ENCODE measurements at regions not wholly inside any gene's neighbourhood (a gene's known extent, or its start where the extent isn't known, plus 50 kb on each side); places are given as distances from the start of the nearest gene placed in this dataset.
A peak's percentile ranks its signal among the peaks of the same experiment; 100 is the strongest.

GRCh38 chr12:75767957-75768356 is 256.5 kb upstream of the KRR1 start:
- intact Hi-C loops (cut with micrococcal nuclease): no loop called here
- H3K27ac Mint-ChIP-seq: no peak overlapping the region
- peaks cover 28% of the 10 kb centered on the region for H3K27me3 Mint-ChIP-seq
- no peak for DNase-seq
- peaks cover 6% of the 10 kb centered on the region for H3K4me1 Mint-ChIP-seq
- no peak overlapping the region for H3K4me3 Mint-ChIP-seq
- H3K36me3 Mint-ChIP-seq (ENCODE audit: low read depth): no peaks in the 10 kb centered on the region
- no peaks in the 10 kb centered on the region for H3K9me3 Mint-ChIP-seq

GRCh38 chr12:75766263-75767160 is 255.1 kb upstream of the KRR1 start:
- H3K27me3 Mint-ChIP-seq: peaks cover 31% of the 10 kb centered on the region
- no peak overlapping the region for H3K27ac Mint-ChIP-seq
- H3K4me3 Mint-ChIP-seq: no peak overlapping the region
- intact Hi-C loops (cut with micrococcal nuclease): no loop called here
- H3K9me3 Mint-ChIP-seq: no peaks in the 10 kb centered on the region
- no peak for DNase-seq
- H3K36me3 Mint-ChIP-seq (ENCODE audit: low read depth): no peaks in the 10 kb centered on the region
- H3K4me1 Mint-ChIP-seq: peaks cover 6% of the 10 kb centered on the region

- Mint-ChIP-seq H3K9me3 (no peaks in the 10 kb centered on the region), H3K4me3 (no peak overlapping the region), H3K27ac (no peak overlapping the region), H3K4me1 (peaks cover 6% of the 10 kb centered on the region), H3K36me3 (ENCODE audit: low read depth) (no peaks in the 10 kb centered on the region), H3K27me3 (peaks cover 31% of the 10 kb centered on the region)
- intact Hi-C loops (cut with micrococcal nuclease): no loop called here
- DNase-seq: no peak
Observed at GRCh38 chr12:75765170-75766059, 254.0 kb upstream of the KRR1 start.

DNA sequence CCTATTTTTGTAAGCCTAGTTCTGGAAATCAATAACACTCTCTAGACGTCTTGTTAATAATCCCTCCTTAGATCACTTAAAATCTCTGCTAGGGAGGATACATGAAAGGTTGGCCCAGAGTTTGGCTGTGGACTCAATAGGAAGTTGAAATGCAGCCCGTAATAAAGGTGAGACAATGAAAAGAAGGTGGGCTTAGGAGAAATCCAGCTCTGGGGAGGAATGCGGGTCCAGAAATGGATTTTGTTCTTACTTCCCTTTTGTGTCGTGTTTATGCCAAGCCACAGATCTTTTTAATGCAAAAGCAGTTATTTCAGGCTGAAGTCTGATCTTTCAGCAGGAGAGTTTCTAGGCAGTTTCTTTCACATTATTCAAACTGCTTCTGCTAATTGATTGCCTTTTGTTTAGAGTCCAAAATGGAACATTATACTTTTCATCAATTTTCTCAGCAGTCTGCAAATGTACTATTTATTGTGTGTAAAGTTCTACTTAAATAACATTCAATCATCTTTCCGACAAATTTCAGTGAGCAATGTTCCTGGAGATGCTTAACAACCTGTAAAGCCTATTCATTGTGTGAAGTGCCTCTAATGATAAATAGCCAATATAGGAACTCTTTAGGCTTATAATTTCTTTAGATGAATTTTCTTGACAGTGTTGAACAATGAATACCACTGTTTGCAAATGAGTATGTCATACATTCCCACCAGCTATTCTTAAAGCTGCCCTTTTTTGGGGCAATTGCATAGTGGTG is 252.9 kb upstream of the KRR1 start:
- no peaks in the 10 kb centered on the region for H3K9me3 Mint-ChIP-seq
- DNase-seq: no peak
- H3K27me3 Mint-ChIP-seq: peaks cover 33% of the 10 kb centered on the region

GRCh38 chr12:75760573-75761294 is 249.3 kb upstream of the KRR1 start:
- Mint-ChIP-seq H3K4me3 (no peak overlapping the region), H3K27me3 (peaks cover 18% of the 10 kb centered on the region), H3K36me3 (ENCODE audit: low read depth) (no peaks in the 10 kb centered on the region), H3K27ac (no peak overlapping the region), H3K4me1 (peaks cover 4% of the 10 kb centered on the region), H3K9me3 (peaks cover 5% of the 10 kb centered on the region)
- intact Hi-C loops (cut with micrococcal nuclease): no loop called here
- DNase-seq: no peak

More for the DNA sequence above, 252.9 kb upstream of the KRR1 start:
- intact Hi-C loops (cut with micrococcal nuclease): no loop called here
- H3K4me1 Mint-ChIP-seq: peaks cover 9% of the 10 kb centered on the region
- H3K27ac Mint-ChIP-seq: no peak overlapping the region
- no peak overlapping the region for H3K4me3 Mint-ChIP-seq
- H3K36me3 Mint-ChIP-seq (ENCODE audit: low read depth): no peaks in the 10 kb centered on the region

- no peak for DNase-seq
- intact Hi-C loops (cut with micrococcal nuclease): no loop called here
- Mint-ChIP-seq H3K27me3 (peaks cover 16% of the 10 kb centered on the region), H3K4me1 (peaks cover 7% of the 10 kb centered on the region), H3K9me3 (peaks cover 5% of the 10 kb centered on the region), H3K36me3 (ENCODE audit: low read depth) (no peaks in the 10 kb centered on the region), H3K4me3 (no peak overlapping the region), H3K27ac (peak overlapping the region; percentile 9)
Observed at GRCh38 chr12:75759842-75760572, 248.6 kb upstream of the KRR1 start.

GRCh38 chr12:75759196-75759595 is 247.8 kb upstream of the KRR1 start:
- Mint-ChIP-seq H3K9me3 (peaks cover 5% of the 10 kb centered on the region), H3K4me3 (no peak overlapping the region), H3K36me3 (ENCODE audit: low read depth) (no peaks in the 10 kb centered on the region), H3K4me1 (peaks cover 14% of the 10 kb centered on the region), H3K27ac (no peak overlapping the region), H3K27me3 (peaks cover 12% of the 10 kb centered on the region)
- intact Hi-C loops (cut with micrococcal nuclease): no loop called here
- no peak for DNase-seq

- intact Hi-C loops (cut with micrococcal nuclease): no loop called here
- H3K27ac Mint-ChIP-seq: no peak overlapping the region
- H3K9me3 Mint-ChIP-seq: peaks cover 5% of the 10 kb centered on the region
- DNase-seq: no peak
- H3K27me3 Mint-ChIP-seq: peaks cover 9% of the 10 kb centered on the region
- no peak overlapping the region for H3K4me3 Mint-ChIP-seq
- H3K36me3 Mint-ChIP-seq (ENCODE audit: low read depth): no peaks in the 10 kb centered on the region
- H3K4me1 Mint-ChIP-seq: peaks cover 15% of the 10 kb centered on the region
Observed at GRCh38 chr12:75756771-75757170, 245.4 kb upstream of the KRR1 start.

DNA sequence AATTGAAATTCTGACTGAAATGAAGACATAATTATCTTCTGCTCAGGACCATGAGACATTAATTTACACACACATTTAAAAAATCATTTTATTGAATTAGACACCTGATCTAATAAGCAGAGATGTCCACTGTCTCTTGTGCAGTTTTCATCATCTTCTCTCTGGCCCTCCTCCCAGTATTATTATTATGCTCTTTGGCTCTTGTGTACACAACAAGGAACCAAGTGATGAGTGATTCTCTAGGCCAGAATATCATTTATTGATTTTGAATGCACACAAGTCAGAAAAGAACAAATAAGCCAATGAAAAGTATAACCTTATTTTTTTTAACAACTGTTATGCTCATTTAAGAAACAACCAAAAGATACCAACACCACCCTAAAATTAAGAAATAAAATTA is 244.7 kb upstream of the KRR1 start:
- Mint-ChIP-seq H3K36me3 (ENCODE audit: low read depth) (no peaks in the 10 kb centered on the region), H3K4me1 (peaks cover 15% of the 10 kb centered on the region), H3K27me3 (peaks cover 9% of the 10 kb centered on the region), H3K4me3 (no peak overlapping the region), H3K27ac (no peak overlapping the region), H3K9me3 (peaks cover 5% of the 10 kb centered on the region)
- DNase-seq: no peak
- intact Hi-C loops (cut with micrococcal nuclease): no loop called here

GRCh38 chr12:75754698-75755097 is 243.3 kb upstream of the KRR1 start:
- Mint-ChIP-seq H3K4me1 (peaks cover 13% of the 10 kb centered on the region), H3K27me3 (peaks cover 8% of the 10 kb centered on the region)
- intact Hi-C loops (cut with micrococcal nuclease): loop anchor here (5.0 kb wide), 1 partner anchor 38 kb away; no protein-coding TSS in a partner anchor

DNA sequence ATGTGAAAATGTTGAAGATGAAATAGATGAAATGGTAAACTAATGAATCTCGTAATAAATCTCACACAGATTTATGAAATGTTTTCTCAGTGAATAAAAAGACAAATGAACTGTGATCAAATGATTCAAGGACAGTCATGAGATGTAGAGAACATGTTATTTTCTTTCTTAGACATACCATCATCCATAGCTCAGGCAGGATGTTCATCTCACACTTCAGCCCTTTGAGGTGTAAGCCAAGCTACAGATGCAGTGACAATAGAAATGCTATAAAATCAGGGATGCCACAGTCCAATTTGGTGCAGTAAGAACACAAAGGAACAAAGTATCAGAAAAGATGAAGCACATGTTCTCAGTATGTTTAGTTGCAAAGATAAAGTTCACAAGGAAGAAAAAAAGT is 242.7 kb upstream of the KRR1 start:
- H3K4me1 Mint-ChIP-seq: peaks cover 12% of the 10 kb centered on the region
- peaks cover 6% of the 10 kb centered on the region for H3K27me3 Mint-ChIP-seq
- peaks cover 5% of the 10 kb centered on the region for H3K9me3 Mint-ChIP-seq
- no peaks in the 10 kb centered on the region for H3K36me3 Mint-ChIP-seq (ENCODE audit: low read depth)
- intact Hi-C loops (cut with micrococcal nuclease): loop anchor here (5.0 kb wide), 1 partner anchor 38 kb away; no protein-coding TSS in a partner anchor
- H3K4me3 Mint-ChIP-seq: no peak overlapping the region
- DNase-seq: no peak
- no peak overlapping the region for H3K27ac Mint-ChIP-seq

More at GRCh38 chr12:75754698-75755097, 243.3 kb upstream of the KRR1 start:
- Mint-ChIP-seq H3K9me3 (peaks cover 5% of the 10 kb centered on the region), H3K27ac (no peak overlapping the region), H3K4me3 (no peak overlapping the region), H3K36me3 (ENCODE audit: low read depth) (no peaks in the 10 kb centered on the region)
- DNase-seq: no peak

DNA sequence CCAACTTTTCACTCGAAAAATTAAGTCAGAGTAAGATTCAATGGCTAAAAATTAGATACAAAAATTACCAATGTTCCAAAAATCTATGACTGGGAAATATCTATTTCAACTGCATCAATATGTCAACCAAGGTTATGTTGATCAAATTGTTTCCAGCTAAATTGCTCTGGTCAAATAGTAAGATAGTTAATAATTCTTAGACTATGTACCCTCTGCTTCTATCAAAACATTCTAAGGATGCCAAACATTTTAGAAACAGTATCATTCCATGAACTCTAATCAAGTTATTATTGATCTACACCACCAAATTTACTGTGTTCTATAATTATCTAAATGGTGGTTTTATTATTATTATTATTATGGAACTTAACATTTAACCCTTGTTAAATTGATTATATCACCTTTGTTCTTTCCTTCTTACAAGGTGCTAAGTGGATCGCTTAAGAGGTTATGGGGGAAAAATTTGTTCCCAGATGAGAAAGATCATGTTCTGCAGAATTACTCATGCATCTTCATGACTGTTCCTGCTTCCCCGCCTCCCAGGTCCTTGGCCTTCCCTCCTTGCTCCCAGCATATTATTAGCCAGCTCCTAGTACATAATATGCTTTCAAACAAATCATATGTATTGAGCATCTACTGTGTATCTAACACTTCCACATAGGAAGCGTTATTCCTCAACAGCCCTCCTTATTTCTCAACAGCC is 240.5 kb upstream of the KRR1 start:
- H3K4me1 Mint-ChIP-seq: peaks cover 10% of the 10 kb centered on the region
- H3K36me3 Mint-ChIP-seq (ENCODE audit: low read depth): no peaks in the 10 kb centered on the region
- DNase-seq: no peak
- no peaks in the 10 kb centered on the region for H3K9me3 Mint-ChIP-seq
- no peak overlapping the region for H3K27ac Mint-ChIP-seq
- H3K4me3 Mint-ChIP-seq: no peak overlapping the region
- intact Hi-C loops (cut with micrococcal nuclease): loop anchor here (5.0 kb wide), 1 partner anchor 40 kb away; no protein-coding TSS in a partner anchor
- peaks cover 2% of the 10 kb centered on the region for H3K27me3 Mint-ChIP-seq
